ENCODE measurements at regions not wholly inside any gene's neighbourhood (a gene's known extent, or its start where the extent isn't known, plus 50 kb on each side); places are given as distances from the start of the nearest gene placed in this dataset.
"Not testable (repeated sequence)": the region's sequence is repeated elsewhere in the genome, so short reads cannot be mapped to it uniquely, and the experiment has no call there.

DNA sequence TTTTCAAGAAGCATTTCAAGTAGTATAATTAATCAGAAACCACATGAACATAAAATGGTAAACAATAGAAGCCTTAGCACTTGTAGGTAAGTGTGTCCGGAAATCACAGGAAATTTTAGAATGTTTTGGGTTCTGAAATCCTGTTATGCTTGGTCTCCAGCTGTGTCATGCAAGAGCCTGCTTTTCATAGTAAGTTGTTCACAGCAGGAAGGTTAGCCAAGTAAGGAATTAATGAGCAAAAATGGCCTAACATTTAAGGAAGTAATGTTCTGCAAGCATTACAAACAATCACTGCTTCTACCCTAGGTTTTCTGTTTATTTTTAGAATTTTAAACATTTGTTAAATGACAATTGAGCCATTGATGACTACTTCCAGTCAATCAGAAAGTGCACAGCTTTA, 669.5 kb downstream of the SLCO4C1 start:
- peak; percentile 45 for DNase-seq

GRCh38 chr5:101611039-101611438, 685.0 kb downstream of the SLCO4C1 start:
- no peak for DNase-seq

DNA sequence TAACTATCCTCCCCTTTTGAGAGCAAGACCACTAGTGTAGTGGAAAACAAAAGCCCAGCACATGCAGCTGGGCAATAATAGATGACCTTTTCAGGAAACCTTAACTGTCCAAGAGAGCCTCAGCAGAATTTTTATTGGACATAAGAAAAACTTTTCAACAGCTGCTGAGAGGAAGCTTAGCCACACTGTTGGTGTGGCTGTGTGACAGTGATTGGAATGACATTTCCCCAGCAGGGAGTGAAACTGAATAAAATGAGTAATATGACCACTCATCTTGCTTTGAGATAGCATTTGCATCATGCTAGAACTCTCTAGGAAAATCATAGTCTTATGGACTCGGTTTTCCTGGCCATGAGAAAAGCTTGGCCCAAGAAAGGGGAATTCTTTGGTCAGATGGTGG, 687.8 kb downstream of the SLCO4C1 start:
- DNase-seq, result peak; percentile 74

- DNase-seq, result no peak
Observed at GRCh38 chr5:101605700-101606099, 690.4 kb downstream of the SLCO4C1 start.

GRCh38 chr5:101600614-101601013, 695.5 kb downstream of the SLCO4C1 start:
- no peak for DNase-seq

GRCh38 chr5:101590384-101590783, 687.3 kb upstream of the ST8SIA4 start:
- no peak for DNase-seq

DNA sequence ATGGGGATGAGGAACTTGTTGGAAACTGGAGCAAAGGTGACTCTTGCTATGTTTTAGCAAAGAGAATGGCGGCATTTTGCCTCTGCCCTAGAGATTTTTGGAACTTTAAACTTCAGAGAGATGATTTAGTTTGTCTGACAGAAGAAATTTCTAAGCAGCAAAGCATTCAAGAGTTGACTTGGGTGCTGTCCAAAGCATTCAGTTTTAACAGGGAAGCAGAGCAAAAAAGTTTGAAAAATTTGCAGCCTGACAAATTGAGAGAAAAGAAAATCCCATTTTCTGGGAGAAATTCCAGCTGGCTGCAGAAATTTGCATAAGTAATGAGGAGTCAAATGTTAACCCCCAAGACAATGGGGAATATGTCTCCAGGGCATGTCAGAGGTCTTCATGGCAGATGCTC, 682.3 kb upstream of the ST8SIA4 start:
- DNase-seq, result no peak

- no peak for DNase-seq
Observed at GRCh38 chr5:101580591-101580990, 677.5 kb upstream of the ST8SIA4 start.

- no peak for DNase-seq
Observed at GRCh38 chr5:101574017-101574416, 670.9 kb upstream of the ST8SIA4 start.

DNA sequence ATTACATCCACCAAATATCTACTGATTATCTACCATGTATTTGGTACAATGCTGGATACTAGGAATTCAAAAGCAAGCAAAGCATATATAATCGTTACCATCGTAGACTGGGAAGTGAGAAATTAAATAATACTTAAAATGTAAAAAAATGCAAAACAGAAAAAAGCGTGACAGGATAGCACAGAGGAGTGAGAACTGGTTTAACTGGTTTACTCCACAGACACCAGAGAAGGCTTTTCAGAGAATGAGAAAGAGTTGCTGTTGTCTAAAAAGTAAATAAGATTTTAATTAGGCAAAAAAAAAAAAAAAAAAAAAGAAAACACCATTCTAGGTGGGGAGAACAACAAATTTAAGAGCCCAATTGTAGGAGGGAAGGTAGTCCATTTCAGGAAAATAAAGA, 657.9 kb upstream of the ST8SIA4 start:
- no peak for DNase-seq

GRCh38 chr5:101543780-101544179, 640.7 kb upstream of the ST8SIA4 start:
- no peak for DNase-seq

DNA sequence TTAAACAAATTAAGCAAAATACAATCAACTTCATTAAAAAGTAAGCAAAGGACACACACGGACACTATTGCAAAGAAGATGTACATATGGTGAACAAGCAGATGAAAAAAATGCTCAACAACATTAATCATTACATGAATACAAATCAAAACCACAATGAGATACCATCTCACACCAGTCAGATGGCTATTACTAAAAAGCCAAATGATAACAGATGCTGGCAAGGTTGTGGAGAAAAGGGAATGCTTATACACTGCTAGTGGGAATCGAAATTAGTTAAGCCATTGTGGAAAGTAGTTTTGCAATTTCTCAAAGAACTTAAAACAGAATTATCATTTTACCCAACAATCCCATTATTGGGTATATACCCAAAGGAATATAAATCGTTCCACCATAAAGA, 636.2 kb upstream of the ST8SIA4 start:
- DNase-seq, result no peak

DNA sequence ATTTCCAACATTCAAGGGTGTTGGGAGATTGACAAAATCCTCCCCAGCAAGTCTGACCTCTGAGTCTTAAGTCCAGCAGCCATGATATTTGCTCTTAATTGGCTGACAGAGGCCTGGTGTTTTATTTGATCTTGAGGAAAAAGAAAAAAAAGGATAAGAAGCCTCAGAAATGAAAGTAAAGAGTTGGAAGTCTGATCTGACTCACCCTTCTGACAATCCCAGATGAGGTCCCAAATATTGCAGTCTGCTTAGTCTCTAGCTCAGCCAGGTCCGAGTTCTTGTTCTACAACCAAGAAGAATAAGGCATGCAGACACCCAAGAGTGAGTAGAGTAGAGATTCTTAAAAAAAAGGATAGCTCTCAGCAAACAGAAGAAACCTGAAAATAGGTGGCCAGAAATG, 632.5 kb upstream of the ST8SIA4 start:
- no peak for DNase-seq

- DNase-seq, result no peak
Observed at GRCh38 chr5:101534491-101535110, 631.5 kb upstream of the ST8SIA4 start.

DNA sequence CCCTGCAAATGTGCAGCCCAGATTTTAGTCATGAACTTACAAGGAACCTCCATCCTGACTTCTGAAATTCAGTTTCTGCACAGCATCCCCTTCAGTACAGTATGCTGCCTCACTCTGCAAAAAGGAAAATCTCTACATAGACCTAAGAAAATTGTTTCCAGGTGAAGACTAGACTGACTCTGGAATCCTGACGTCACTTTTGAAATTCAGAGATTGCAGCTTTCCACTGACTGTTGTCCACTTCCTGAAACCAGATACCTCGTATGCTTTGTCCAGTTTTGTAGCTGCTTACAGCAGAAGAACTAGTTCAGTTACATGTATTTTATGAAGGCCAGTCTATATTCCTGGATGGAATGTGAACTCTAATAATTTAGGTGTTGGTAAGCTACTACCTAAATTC, 629.3 kb upstream of the ST8SIA4 start:
- no peak for DNase-seq

DNA sequence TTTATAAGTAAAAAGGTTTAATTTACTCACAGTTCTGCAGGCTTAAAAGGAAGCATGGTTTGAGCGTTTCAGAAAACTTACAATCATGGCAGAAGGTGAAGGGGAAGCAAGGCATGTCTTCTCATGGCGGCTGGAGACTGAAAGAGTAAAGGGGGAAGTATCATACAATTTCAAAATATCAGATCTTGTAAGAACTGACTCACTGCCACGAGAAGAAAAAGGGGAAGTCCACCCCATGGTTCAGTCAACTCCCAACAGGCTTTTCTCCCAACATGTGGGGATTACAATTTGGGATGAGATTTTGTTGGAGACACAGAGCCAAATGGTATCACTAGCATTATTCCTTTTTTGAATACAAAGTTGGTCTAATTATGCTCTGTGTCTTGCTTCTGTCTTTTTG, 627.9 kb upstream of the ST8SIA4 start:
- DNase-seq, result no peak

- DNase-seq, result not testable (repeated sequence)
Observed at GRCh38 chr5:101529094-101529493, 626.0 kb upstream of the ST8SIA4 start.

DNA sequence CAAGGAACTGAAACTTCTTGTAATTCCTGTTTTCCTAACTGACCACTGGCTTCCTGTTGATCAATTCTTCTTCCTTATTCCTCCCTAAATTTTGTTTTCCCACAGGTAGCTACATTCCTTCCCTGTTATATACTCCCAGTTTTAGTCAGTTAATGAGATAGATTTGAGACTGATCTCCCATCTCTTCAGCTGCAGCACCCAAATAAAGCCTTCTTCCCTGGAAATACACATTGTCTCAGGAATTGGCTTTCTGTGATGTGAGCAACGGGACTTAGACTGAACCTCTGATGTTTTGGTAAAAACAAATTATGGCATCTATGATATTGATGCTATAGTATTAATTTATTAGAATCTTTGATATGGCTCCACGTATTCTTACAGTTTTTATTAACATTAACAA, 617.3 kb upstream of the ST8SIA4 start:
- no peak for DNase-seq

GRCh38 chr5:101517795-101518194, 614.7 kb upstream of the ST8SIA4 start:
- DNase-seq, result no peak

GRCh38 chr5:101515721-101516120, 612.6 kb upstream of the ST8SIA4 start:
- no peak for DNase-seq

DNA sequence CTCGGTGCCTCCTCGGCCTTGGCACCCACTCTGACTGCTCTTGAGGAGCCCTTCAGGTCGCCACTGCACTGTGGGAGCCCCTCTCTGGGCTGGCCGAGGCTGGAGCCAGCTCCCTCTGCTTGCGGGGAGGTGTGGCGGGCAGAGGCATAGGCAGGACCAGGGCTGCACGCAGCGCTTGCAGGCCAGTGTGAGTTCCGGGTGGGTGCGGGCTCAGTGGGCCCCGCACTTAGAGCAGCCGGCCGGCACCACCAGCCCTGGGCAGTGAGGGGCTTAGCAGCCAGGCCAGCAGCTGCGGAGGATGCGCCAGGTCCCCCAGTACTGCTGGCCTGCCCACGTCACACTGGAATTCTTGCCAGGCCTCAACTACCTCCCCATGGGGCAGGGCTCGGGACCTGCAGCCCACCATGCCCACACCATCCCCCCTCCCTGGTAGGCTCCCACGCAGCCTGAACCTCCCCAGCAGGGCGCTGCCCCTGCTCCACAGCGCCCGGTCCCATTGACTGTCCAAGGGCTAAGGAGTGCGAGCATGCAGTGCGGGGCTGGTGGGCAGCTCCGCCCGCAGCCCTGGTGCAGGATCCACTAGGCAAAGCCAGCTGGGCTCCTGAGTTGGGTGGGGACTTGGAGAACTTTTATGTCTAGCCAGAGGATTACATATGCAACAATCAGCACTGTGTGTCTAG, 602.9 kb upstream of the ST8SIA4 start:
- DNase-seq, result no peak

GRCh38 chr5:101482931-101483330, 579.8 kb upstream of the ST8SIA4 start:
- DNase-seq, result no peak

- DNase-seq, result no peak
Observed at GRCh38 chr5:101473483-101473882, 570.4 kb upstream of the ST8SIA4 start.

DNA sequence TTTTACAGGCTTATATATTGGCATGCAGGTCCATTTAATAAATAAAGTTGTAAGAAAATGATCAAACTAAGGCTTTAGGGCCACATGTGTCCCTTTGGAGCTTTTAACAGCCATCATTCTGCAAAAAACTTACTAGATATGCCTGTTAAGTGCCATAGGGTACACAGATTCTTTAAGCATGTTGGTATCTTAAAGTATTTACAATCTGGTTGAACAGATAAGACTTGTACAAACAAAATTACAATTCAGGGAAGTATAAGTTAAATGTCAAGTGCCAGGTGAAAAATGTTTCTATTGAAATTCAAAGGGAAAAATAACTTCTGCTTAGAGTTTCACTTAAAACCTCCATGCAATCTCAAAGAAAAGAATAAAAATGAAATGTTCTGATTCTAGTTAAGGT, 558.4 kb upstream of the ST8SIA4 start:
- no peak for DNase-seq

DNA sequence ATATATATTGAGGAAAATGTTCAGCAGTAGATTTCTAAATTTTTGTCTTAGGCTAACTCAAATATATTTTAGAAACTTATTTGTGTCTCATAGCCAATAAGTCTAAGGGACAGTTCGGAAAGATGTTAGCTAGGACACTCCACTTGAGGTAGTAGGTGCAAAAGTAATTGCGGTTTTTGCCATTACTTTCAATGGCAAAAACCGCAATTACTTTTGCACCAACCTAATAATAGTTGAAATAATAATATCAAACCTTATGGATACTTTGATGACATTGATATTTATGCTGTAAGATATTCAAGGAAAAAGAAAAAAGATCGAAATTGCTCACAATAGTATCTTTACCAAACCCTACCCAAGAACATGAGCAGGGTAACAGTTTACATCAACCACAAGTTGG, 555.5 kb upstream of the ST8SIA4 start:
- DNase-seq, result no peak
